Keratinocyte (primary cell): ENCODE measurements at regions not wholly inside any gene's neighbourhood (a gene's known extent, or its start where the extent isn't known, plus 50 kb on each side); places are given as distances from the start of the nearest gene placed in this dataset.

Source experiments
- CTCF ChIP-seq, 3 experiments: IDR thresholded peaks in 1 of 3; conservative IDR thresholded peaks in 1 of 3; optimal IDR thresholded peaks in 1 of 3; 2 replicates in 2 of 3; 3 replicates in 1 of 3; pipeline versions ENCODE3 to v1.5.1; 2011; ENCODE audit warnings: low read length in 3 of 3, mild to moderate bottlenecking in 3 of 3, moderate library complexity in 2 of 3, control low read depth in 1 of 3, inconsistent platforms in 1 of 3; ENCODE audit not compliant: insufficient read depth in 2 of 3; ENCODE audit errors: extremely low read depth in 1 of 3
- EZH2 ChIP-seq: IDR thresholded peaks from one replicate; pipeline ENCODE4 v1.6.1; 2012; ENCODE audit warnings: inconsistent platforms, mild to moderate bottlenecking, low read length, moderate library complexity

GRCh38 chr18:24627644-24628315 is 167.3 kb downstream of the HRH4 start:
- TF ChIP-seq EZH2, result no peak
- no peak for TF ChIP-seq CTCF (optimal IDR thresholded peaks at IDR 0.05 in 1 of 3, IDR thresholded peaks at IDR 0.05 in 1 of 3, conservative IDR thresholded peaks at IDR 0.05 in 1 of 3; ENCODE audit: extremely low read depth in 1 of 3, insufficient read depth in 2 of 3, low read length in 3 of 3)
